ENCODE measurements at regions not wholly inside any gene's neighbourhood (a gene's known extent, or its start where the extent isn't known, plus 50 kb on each side); places are given as distances from the start of the nearest gene placed in this dataset.
A peak's percentile ranks its signal among the peaks of the same experiment; 100 is the strongest.

- H3K27ac ChIP-seq (ENCODE audit: low read length): no peak overlapping the region
- H3K27me3 ChIP-seq (ENCODE audit: control insufficient read depth, insufficient read depth, low read length): peaks cover 37% of the 10 kb centered on the region
- 93% methylated on average over 3 of the region's 4 CpGs for WGBS (ENCODE audit: insufficient coverage)
- no peaks in the 10 kb centered on the region for H3K36me3 ChIP-seq (ENCODE audit: control insufficient read depth, insufficient read depth, low read length)
- H3K4me3 ChIP-seq (ENCODE audit: low read length): no peak overlapping the region
- DNase-seq: no peak
- no peaks in the 10 kb centered on the region for H3K9me3 ChIP-seq (replicated peaks; ENCODE audit: control insufficient read depth, low read depth, low read length)
- no peaks in the 10 kb centered on the region for H3K4me1 ChIP-seq (ENCODE audit: control insufficient read depth, insufficient read depth, low read length)
Measured at GRCh38 chr5:174339130-174339529, 293.6 kb downstream of the NSG2 start.

GRCh38 chr5:174340226-174340625 is 294.7 kb downstream of the NSG2 start:
- no peaks in the 10 kb centered on the region for H3K36me3 ChIP-seq (ENCODE audit: control insufficient read depth, insufficient read depth, low read length)
- peaks cover 39% of the 10 kb centered on the region for H3K27me3 ChIP-seq (ENCODE audit: control insufficient read depth, insufficient read depth, low read length)
- no CpG with 5 or more reads among the region's 5 CpGs for WGBS (ENCODE audit: insufficient coverage)
- no peak overlapping the region for H3K4me3 ChIP-seq (ENCODE audit: low read length)
- no peak for DNase-seq
- no peaks in the 10 kb centered on the region for H3K4me1 ChIP-seq (ENCODE audit: control insufficient read depth, insufficient read depth, low read length)
- H3K9me3 ChIP-seq (replicated peaks; ENCODE audit: control insufficient read depth, low read depth, low read length): no peaks in the 10 kb centered on the region
- H3K27ac ChIP-seq (ENCODE audit: low read length): no peak overlapping the region

- WGBS (ENCODE audit: insufficient coverage): no CpG with 5 or more reads among the region's 1 CpG
- no peak overlapping the region for H3K4me3 ChIP-seq (ENCODE audit: low read length)
- H3K27me3 ChIP-seq (ENCODE audit: control insufficient read depth, insufficient read depth, low read length): peaks cover 21% of the 10 kb centered on the region
- no peak for DNase-seq
- no peaks in the 10 kb centered on the region for H3K4me1 ChIP-seq (ENCODE audit: control insufficient read depth, insufficient read depth, low read length)
- H3K9me3 ChIP-seq (replicated peaks; ENCODE audit: control insufficient read depth, low read depth, low read length): no peaks in the 10 kb centered on the region
- H3K27ac ChIP-seq (ENCODE audit: low read length): no peak overlapping the region
- H3K36me3 ChIP-seq (ENCODE audit: control insufficient read depth, insufficient read depth, low read length): no peaks in the 10 kb centered on the region
Measured at GRCh38 chr5:174342696-174343095, 297.2 kb downstream of the NSG2 start.

- H3K9me3 ChIP-seq (replicated peaks; ENCODE audit: control insufficient read depth, low read depth, low read length): no peaks in the 10 kb centered on the region
- WGBS (ENCODE audit: insufficient coverage): no CpG with 5 or more reads among the region's 7 CpGs
- no peaks in the 10 kb centered on the region for H3K36me3 ChIP-seq (ENCODE audit: control insufficient read depth, insufficient read depth, low read length)
- H3K27me3 ChIP-seq (ENCODE audit: control insufficient read depth, insufficient read depth, low read length): peaks cover 14% of the 10 kb centered on the region
- no peak for DNase-seq
- H3K27ac ChIP-seq (ENCODE audit: low read length): no peak overlapping the region
- H3K4me1 ChIP-seq (ENCODE audit: control insufficient read depth, insufficient read depth, low read length): peaks cover 3% of the 10 kb centered on the region
- H3K4me3 ChIP-seq (ENCODE audit: low read length): no peak overlapping the region
Measured at GRCh38 chr5:174343826-174344225, 298.3 kb downstream of the NSG2 start.

- no peak overlapping the region for H3K27ac ChIP-seq (ENCODE audit: low read length)
- no peaks in the 10 kb centered on the region for H3K9me3 ChIP-seq (replicated peaks; ENCODE audit: control insufficient read depth, low read depth, low read length)
- no peak for DNase-seq
- no peaks in the 10 kb centered on the region for H3K36me3 ChIP-seq (ENCODE audit: control insufficient read depth, insufficient read depth, low read length)
- no peak overlapping the region for H3K4me3 ChIP-seq (ENCODE audit: low read length)
- peaks cover 8% of the 10 kb centered on the region for H3K27me3 ChIP-seq (ENCODE audit: control insufficient read depth, insufficient read depth, low read length)
- peaks cover 3% of the 10 kb centered on the region for H3K4me1 ChIP-seq (ENCODE audit: control insufficient read depth, insufficient read depth, low read length)
- WGBS (ENCODE audit: insufficient coverage): 56% methylated on average over 3 of the region's 4 CpGs
Measured at GRCh38 chr5:174344335-174344734, 298.8 kb downstream of the NSG2 start.

- no peaks in the 10 kb centered on the region for H3K9me3 ChIP-seq (replicated peaks; ENCODE audit: control insufficient read depth, low read depth, low read length)
- no peak overlapping the region for H3K4me3 ChIP-seq (ENCODE audit: low read length)
- DNase-seq: no peak
- H3K27me3 ChIP-seq (ENCODE audit: control insufficient read depth, insufficient read depth, low read length): peaks cover 6% of the 10 kb centered on the region
- 100% methylated on average over 1 of the region's 1 CpG for WGBS (ENCODE audit: insufficient coverage)
- H3K27ac ChIP-seq (ENCODE audit: low read length): no peak overlapping the region
- no peaks in the 10 kb centered on the region for H3K36me3 ChIP-seq (ENCODE audit: control insufficient read depth, insufficient read depth, low read length)
- H3K4me1 ChIP-seq (ENCODE audit: control insufficient read depth, insufficient read depth, low read length): peaks cover 3% of the 10 kb centered on the region
Measured at GRCh38 chr5:174347183-174347582, 301.7 kb downstream of the NSG2 start.

- Histone ChIP-seq H3K36me3 (ENCODE audit: control insufficient read depth, insufficient read depth, low read length) (no peaks in the 10 kb centered on the region), H3K27me3 (ENCODE audit: control insufficient read depth, insufficient read depth, low read length) (peaks cover 6% of the 10 kb centered on the region), H3K9me3 (replicated peaks; ENCODE audit: control insufficient read depth, low read depth, low read length) (no peaks in the 10 kb centered on the region), H3K27ac (ENCODE audit: low read length) (peak overlapping the region; percentile 72), H3K4me3 (ENCODE audit: low read length) (no peak overlapping the region), H3K4me1 (ENCODE audit: control insufficient read depth, insufficient read depth, low read length) (peaks cover 3% of the 10 kb centered on the region)
- WGBS (ENCODE audit: insufficient coverage): 27% methylated on average over 3 of the region's 8 CpGs
- DNase-seq: peak; percentile 91
Measured at GRCh38 chr5:174348311-174348981, 302.9 kb downstream of the NSG2 start.

GRCh38 chr5:174352681-174353080 is 307.2 kb downstream of the NSG2 start:
- no CpG with 5 or more reads among the region's 4 CpGs for WGBS (ENCODE audit: insufficient coverage)
- peaks cover 3% of the 10 kb centered on the region for H3K27me3 ChIP-seq (ENCODE audit: control insufficient read depth, insufficient read depth, low read length)
- no peak for DNase-seq
- H3K4me1 ChIP-seq (ENCODE audit: control insufficient read depth, insufficient read depth, low read length): peaks cover 3% of the 10 kb centered on the region
- H3K36me3 ChIP-seq (ENCODE audit: control insufficient read depth, insufficient read depth, low read length): no peaks in the 10 kb centered on the region
- H3K4me3 ChIP-seq (ENCODE audit: low read length): no peak overlapping the region
- H3K27ac ChIP-seq (ENCODE audit: low read length): no peak overlapping the region
- no peaks in the 10 kb centered on the region for H3K9me3 ChIP-seq (replicated peaks; ENCODE audit: control insufficient read depth, low read depth, low read length)

GRCh38 chr5:174354571-174354970 is 309.1 kb downstream of the NSG2 start:
- 38% methylated on average over 2 of the region's 5 CpGs for whole genome bisulfite sequencing (ENCODE audit: insufficient coverage)
- H3K36me3 ChIP-seq (ENCODE audit: control insufficient read depth, insufficient read depth, low read length): no peaks in the 10 kb centered on the region
- peak; percentile 37 for DNase-seq

GRCh38 chr5:174355208-174355612 is 309.7 kb downstream of the NSG2 start:
- no CpG with 5 or more reads among the region's 2 CpGs for WGBS (ENCODE audit: insufficient coverage)
- Histone ChIP-seq H3K27ac (ENCODE audit: low read length) (no peak overlapping the region), H3K4me1 (ENCODE audit: control insufficient read depth, insufficient read depth, low read length) (no peaks in the 10 kb centered on the region), H3K27me3 (ENCODE audit: control insufficient read depth, insufficient read depth, low read length) (peaks cover 2% of the 10 kb centered on the region), H3K4me3 (ENCODE audit: low read length) (no peak overlapping the region), H3K9me3 (replicated peaks; ENCODE audit: control insufficient read depth, low read depth, low read length) (no peaks in the 10 kb centered on the region), H3K36me3 (ENCODE audit: control insufficient read depth, insufficient read depth, low read length) (no peaks in the 10 kb centered on the region)
- peak; percentile 14 for DNase-seq

More at GRCh38 chr5:174354571-174354970, 309.1 kb downstream of the NSG2 start:
- Histone ChIP-seq H3K27ac (ENCODE audit: low read length) (no peak overlapping the region), H3K4me1 (ENCODE audit: control insufficient read depth, insufficient read depth, low read length) (no peaks in the 10 kb centered on the region), H3K4me3 (ENCODE audit: low read length) (no peak overlapping the region), H3K9me3 (replicated peaks; ENCODE audit: control insufficient read depth, low read depth, low read length) (no peaks in the 10 kb centered on the region), H3K27me3 (ENCODE audit: control insufficient read depth, insufficient read depth, low read length) (peaks cover 2% of the 10 kb centered on the region)

- no peaks in the 10 kb centered on the region for H3K36me3 ChIP-seq (ENCODE audit: control insufficient read depth, insufficient read depth, low read length)
- H3K4me1 ChIP-seq (ENCODE audit: control insufficient read depth, insufficient read depth, low read length): no peaks in the 10 kb centered on the region
- DNase-seq: no peak
- WGBS (ENCODE audit: insufficient coverage): 98% methylated on average over 2 of the region's 2 CpGs
- H3K4me3 ChIP-seq (ENCODE audit: low read length): no peak overlapping the region
- no peak overlapping the region for H3K27ac ChIP-seq (ENCODE audit: low read length)
- peaks cover 2% of the 10 kb centered on the region for H3K27me3 ChIP-seq (ENCODE audit: control insufficient read depth, insufficient read depth, low read length)
- no peaks in the 10 kb centered on the region for H3K9me3 ChIP-seq (replicated peaks; ENCODE audit: control insufficient read depth, low read depth, low read length)
Measured at GRCh38 chr5:174355995-174356394, 310.5 kb downstream of the NSG2 start.
